Prostate gland (tissue), 2 donors: ENCODE measurements at regions not wholly inside any gene's neighbourhood (a gene's known extent, or its start where the extent isn't known, plus 50 kb on each side); places are given as distances from the start of the nearest gene placed in this dataset.

Experiments
- POLR2AphosphoS5 ChIP-seq: sonication (generic); formaldehyde crosslinking; IDR thresholded peaks from one replicate; pipeline ENCODE4 v1.6.1; 2017; ENCODE audit warnings: antibody characterized with exemption
- TF ChIP-seq, protein P1 (sequence below), 4 experiments: fragments of 200-600 bp in 2 of 4; fragments of 450-650 bp in 2 of 4; sonication (generic) in 2 of 4; IDR thresholded peaks; 1 replicate in 3 of 4; 2 replicates in 1 of 4; pipeline ENCODE4 v1.5.1; 2016 to 2019; ENCODE audit warnings: antibody characterized with exemption in 4 of 4, mild to moderate bottlenecking in 2 of 4, moderate library complexity in 2 of 4

DNA sequence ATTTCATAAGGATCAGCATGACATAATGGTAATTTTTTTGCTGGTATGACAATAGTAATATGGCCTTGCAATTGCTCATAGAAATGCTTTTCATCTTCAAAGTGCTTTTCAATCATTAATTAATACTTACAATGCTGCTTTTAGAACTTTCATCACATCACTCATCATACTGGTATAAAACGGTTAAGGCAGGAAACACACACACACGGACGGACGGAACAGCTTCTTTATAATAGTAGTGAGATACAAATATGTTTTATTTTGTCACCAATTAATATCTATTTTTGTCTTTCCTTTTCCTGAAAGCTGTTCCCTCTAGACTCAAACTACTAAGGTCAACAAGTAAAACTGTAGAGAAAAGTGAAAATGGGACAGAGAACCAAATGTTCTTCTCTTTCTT lies 353.9 kb upstream of the PKN2 start:
- no peak for TF ChIP-seq POLR2AphosphoS5
- TF ChIP-seq, protein P1, sequence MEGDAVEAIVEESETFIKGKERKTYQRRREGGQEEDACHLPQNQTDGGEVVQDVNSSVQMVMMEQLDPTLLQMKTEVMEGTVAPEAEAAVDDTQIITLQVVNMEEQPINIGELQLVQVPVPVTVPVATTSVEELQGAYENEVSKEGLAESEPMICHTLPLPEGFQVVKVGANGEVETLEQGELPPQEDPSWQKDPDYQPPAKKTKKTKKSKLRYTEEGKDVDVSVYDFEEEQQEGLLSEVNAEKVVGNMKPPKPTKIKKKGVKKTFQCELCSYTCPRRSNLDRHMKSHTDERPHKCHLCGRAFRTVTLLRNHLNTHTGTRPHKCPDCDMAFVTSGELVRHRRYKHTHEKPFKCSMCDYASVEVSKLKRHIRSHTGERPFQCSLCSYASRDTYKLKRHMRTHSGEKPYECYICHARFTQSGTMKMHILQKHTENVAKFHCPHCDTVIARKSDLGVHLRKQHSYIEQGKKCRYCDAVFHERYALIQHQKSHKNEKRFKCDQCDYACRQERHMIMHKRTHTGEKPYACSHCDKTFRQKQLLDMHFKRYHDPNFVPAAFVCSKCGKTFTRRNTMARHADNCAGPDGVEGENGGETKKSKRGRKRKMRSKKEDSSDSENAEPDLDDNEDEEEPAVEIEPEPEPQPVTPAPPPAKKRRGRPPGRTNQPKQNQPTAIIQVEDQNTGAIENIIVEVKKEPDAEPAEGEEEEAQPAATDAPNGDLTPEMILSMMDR (IDR thresholded peaks at IDR 0.05) = no peak
